NCI-H2196 (cell line): ENCODE measurements at regions not wholly inside any gene's neighbourhood (a gene's known extent, or its start where the extent isn't known, plus 50 kb on each side); places are given as distances from the start of the nearest gene placed in this dataset.

Experiments used
- DNase-seq: peaks from one replicate; lab custom pipeline; 2025; ENCODE audit not compliant: unreplicated experiment; lab: John Stamatoyannopoulos, UW

DNA sequence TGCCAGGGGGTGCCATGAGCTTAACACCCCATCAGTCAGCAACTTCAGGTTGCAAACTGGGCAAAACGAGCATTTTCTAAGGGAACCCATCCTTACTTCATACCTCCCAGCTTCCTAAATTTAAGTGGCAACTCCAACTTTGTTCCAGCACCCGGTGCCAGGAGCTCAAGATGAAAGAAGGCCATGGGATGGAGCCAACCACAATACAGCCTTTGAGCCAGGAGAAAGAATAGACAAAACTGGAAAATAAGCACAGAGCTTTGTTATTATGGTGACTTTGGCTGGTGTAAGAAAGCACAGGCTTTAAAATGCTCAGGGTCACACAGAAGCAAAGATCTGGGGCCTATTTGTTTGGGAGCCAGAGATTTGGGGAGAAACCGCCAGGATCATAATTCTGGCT is 388.7 kb upstream of the MGMT start:
- no peak for DNase-seq

DNA sequence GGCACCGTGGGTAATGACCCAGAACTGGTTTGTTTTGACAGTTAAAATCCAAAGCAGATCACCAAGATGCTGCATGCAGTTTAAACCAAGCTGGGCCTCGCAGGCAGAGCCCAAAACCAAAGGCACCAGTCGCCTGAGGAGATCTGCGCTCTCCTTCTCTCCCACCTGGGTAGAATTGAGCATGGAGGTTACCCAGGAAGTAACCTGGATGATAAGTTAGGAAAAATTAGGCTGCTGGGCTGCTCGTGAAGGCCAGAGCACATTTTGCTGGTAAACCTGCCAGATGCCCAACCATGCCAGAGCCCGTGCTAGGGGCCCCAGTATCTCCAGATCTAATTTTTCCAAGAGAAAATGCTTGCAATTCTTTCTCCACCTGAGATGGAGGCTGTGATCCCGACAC is 388.3 kb upstream of the MGMT start:
- no peak for DNase-seq

DNA sequence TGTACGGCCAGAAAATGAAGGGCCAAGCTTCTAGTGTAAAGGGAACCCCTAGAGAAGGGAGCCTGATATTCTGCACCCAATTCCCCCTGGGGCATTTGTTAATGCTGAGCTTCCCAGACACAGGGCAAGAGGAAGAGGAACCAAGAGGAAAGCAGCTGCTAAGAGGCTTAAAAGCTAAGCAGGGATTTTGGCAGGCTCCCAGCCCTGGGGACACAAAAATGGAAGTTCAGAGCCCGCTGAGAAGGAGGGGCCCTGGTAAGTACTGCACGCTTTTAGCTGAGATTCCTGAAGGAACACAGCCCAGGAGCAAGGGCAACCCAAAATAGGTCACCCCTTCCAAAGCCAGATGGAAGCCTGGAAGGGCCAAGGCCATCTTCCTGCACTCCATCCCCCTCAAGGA is 387.3 kb upstream of the MGMT start:
- DNase-seq = no peak

DNA sequence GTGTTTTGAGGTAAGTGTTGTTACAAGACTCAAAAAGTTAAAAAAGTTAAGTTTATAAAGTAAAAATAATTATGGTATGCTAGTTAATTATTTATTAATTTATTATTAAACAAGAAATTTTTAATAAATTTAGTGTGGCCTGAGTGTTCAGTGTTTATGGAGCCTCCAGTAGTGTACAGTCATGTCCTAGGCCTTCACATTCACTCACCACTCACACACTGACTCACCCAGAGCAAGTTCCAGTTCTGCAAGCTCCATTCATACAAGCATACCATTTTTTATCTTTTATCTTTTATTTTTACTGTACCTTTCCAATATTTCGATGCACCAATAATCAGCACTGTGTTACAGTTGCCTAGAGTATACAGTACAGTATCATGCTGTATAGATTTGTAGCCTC is 381.2 kb upstream of the MGMT start:
- no peak for DNase-seq

DNA sequence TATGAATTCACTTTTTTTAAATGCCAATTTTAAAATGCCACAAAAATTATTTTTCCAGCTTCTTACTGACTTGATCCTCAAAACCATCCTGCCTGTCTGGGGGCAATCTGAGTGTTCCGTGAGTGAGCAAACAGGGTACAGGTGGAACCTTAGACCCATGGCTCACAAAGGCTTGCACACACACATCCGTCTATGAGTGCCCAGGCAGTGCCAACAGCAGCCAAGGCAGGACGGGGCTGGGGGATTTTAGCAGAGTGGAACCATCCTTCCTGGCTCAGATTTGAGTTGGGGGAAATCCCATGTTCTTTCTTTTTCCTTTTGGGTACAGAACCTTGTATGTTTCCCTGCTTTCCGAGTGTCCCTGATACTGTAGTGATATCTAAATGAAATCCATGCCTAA is 377.7 kb upstream of the MGMT start:
- no peak for DNase-seq

DNA sequence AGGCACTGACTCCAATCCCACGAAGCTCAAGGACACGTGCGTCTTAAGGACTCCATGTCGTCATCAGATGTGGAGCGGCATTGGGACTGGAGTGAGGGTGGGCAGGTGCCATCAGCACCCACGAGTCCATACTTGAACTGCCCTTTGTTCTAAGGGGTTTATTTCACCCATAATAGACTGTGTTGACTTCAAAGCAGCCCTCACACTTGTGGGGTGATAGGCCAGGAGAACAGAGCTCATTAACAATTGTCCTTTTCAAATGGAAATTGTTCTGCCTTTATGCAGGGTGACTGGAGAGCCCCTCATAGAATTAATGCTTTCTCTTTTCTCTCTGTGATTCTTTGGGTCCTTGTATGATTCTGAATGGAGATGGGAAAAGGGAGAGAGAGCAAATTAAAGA is 376.9 kb upstream of the MGMT start:
- DNase-seq = no peak

DNA sequence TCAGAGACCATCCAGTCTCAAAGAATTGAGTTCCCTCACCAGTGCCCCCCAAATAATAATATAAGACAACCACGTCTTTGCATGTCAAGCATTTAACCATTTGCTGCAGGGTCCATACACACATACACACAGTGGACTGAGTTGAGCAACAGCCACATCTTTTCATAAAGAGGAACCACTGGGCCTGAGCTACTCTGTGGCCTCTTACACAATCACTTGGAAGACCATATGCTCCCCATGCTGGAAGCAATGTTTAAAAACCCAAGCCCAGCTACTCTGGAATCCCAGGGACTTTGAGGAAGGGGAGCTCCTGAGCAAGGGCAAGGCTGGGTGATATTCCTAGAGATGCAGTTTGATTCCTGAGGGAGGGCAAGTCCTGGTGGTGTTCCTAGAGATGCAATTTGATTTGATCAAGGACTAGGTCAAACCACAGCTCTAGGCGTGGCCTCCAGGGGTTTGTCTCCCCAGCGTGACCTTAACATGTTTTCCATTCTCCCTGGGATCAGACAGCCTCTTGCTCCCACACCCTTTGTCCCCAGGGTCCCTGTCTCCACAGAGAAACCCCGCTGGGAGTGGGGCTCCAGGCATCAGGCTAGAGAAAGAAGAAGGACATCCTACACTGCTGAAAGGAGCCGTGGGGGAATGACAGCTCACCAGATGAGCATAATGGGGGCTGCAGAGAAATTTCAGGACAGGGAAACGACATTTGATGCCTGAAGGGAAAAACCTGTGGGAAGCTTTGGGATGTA is 376.2 kb upstream of the MGMT start:
- DNase-seq = no peak

DNA sequence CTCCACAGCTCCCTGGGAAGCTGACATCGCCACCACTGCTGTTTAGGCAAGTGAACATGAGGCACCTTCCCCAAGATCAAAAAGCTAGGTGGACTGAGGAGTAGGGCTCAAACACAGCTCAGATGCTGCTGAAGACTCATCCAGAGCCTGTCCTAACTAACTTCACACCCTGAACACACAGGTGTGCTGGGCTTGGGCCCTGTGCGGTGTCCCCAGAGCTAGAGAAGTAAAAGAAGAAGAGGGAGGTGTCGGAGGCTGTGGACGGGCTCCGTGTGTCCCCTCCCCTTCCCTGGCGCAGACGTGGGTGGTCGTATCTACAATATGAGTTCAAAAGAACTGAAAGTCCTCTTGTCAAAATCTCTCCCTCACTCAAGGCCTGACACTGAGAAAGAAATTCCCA is 373.4 kb upstream of the MGMT start:
- DNase-seq = no peak

DNA sequence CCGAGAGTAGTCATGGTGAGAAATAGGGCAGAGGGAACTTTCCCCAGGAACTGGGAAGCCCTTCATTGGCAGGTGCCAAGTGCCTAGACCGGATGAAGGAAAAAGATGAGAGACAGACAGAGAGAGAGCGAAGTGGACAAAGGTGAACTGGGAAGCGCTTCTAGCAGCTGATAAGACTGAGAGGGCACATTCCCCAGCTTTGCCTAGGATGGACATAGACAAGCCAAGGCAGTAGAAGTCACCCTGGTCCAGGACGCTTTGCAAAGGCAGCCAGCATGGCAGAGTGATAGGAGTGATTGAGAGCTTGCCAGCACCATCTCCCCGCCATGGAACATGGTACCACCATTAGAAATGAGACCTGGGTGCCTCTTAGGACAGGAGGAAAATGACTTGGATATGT is 372.8 kb upstream of the MGMT start:
- DNase-seq = no peak

DNA sequence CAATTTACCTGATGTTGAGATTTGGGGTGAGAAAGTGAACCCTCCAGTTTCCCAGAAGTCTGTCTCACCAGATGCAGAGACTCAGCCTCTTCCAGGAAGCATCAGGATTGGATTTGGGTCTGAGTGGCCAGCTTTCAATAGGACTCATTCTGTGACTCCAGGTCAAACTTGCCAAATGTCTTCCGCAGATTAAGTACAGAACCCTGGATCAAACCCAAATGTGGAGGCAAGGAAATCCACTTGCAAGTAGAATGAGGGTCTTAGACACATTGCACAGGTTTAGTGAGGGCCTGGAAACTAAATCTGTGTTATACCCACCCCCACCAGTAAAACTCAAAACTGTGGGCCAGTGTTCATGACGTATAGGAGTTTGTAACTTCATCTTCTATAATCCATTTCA is 372.2 kb upstream of the MGMT start:
- no peak for DNase-seq

DNA sequence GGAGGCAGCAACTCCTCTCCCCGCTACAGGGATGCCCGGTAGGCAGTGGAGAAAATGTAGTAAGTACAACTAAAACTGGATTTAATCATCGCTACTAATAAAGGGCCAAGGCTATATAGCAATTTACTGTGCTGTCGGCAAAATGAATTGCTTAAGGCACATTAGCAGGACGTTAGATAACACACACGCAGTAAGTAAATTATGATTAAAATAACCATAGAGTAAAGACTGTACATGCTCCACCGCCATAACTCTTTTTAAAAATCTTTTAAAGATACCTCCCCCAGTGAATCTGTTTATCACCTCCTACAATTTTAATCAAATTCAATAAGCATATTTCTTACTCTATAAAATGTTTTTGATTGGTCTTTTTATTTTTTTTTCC is 371.4 kb upstream of the MGMT start:
- DNase-seq = no peak

DNA sequence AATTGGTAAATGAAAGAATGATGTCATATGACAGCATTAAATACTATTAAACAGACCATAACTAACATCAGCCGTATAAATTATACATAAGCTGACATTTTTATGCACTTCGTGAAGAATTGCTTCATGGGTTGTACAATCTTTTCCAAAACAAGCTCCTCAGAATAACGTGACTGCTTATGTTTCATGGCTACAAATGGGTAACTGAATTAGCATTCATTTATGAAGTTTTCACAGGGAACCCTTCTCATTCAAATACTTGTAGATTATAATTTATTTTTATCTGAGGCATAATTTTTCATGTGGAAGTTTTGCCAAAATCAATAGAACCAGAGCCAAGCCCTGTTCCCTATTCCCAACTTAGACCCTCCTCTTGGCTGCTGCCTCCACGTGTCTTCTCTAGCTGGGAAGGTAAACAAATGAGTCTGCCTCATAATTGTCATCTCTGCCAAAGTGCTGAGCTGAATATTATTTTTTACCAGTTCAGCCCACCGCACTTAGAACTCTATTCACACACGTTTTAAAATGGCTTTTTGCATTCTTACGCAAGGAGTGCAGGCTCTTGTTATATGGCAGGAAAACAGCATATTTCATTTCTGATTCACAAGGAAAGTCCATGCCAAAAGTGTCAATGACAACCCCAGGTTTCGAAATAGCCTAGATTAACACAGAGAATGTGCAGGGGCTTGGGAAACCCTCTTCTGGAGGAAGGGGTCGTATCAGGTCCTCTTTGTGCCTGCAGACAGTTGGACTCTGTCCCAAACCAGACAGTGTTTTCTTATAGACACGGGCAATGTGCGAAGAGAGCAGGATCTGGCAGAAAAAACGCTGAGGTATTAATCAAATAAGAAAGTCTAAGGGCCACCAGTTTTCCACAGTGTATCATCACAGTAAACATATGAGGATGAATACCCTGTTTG is 370.7 kb upstream of the MGMT start:
- DNase-seq = no peak

DNA sequence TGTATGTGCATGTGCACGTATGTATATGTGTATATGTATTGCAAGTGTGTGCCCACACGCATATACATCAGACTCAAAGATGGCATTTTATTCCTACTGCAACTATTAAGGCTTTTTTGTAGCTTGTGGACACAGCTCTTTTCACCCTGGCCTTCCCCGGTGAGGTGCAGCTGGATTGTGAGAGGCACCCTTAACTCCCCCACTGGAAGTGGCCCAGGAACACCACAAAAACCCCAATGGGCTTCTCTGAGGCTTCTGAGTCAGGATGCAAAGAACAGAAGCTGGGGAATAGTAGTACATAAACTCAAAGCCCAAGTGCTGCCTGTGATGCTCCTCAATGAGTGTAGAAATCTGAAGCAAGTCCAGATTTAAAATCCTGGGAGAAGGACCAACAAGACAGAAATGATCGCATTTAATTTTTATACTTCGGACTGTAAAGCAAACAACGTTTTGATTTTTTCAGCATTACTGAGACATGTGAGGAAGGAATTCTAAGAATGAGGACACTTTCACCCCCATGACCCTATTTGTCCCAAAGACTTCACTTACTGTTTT is 369.2 kb upstream of the MGMT start:
- no peak for DNase-seq

DNA sequence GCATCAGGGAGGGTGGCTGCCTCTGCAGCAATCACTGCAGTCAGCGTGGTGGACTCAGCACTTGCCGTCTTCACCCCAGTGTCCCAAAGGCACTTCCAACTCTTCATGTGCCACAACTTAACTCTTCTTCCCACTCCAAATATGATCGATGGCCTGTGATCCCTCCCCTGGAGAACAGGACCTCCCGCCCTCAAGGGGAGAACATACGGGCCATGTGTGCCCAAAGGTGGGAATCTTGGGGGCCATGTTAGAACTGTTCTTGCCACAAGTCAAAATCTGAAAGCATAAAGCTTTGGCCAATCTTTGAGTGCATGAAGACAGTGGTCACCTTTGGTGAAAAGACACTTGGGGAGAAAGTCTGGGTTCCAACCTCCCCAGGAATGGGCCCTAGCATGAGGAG is 368.5 kb upstream of the MGMT start:
- no peak for DNase-seq

DNA sequence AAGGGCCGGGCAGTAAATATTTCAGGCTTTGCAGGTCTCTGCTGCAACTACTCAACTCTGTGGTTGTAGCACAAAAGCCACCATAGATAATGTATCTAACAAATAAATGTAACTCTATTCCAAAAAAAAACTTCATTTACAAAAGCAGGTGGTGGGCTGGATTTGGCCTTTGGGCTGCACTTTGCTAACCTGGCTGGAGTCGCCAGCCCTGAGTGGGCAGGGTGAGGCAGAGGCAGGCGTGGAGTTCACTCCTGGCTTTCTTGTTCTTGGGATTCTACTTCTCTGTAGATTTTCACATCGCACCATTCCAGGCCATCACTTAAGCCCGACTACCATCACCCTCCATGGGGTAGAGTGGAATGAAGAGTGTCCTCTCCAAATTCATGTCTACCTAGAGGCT is 367.6 kb upstream of the MGMT start:
- DNase-seq = no peak

DNA sequence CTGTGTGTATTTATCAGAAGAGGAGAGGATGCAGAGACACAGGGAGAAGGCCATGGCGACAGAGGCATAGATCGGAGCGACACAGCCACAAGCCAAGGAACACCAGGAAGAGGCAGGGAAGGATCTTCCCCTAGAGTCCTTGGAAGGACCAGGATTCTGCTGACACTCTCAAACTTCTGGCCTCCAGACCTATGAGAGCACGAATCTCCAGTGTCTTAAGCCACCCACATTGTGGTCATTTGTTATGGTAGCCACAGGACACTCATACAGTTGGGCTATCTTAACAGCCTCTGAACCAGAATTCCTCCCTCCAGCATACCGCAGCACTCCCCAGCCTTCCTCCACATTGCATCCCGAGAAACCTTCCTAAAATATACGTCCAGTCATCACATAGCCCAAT is 367.0 kb upstream of the MGMT start:
- DNase-seq = no peak

DNA sequence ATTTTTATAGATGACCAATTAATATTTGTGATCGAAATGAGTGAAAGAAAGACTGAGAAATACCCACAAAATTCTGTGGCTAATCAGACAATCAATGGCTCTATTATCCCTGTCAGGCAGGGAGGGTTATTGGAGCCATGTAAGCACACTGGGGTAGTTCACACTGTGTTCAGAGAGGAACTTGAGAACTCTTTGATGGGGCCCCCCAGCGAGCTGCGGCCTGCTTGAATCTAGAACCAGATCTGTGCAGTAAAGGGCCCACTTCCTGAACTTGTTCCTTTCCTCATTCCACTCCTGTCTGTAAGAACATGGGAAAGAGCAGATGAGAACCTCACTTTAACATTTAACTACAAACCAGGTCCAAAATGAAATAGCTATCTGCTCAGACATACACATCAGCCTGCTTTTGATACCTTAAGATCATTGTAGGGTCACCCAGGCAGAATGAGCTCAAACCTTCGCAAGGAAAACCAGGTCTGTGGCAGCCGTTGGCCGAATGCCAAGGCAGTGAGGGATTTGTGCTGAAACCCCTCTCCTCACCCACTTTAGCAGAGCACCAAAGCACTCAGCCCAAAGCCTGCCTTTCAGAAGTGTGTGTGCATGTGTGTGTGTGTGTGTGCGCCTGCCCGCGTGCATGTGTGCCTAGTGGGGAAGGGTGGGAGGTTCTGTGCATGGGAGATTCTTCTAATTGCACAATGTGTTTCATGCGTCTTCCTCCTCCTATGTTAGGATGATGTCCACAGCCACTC is 365.6 kb upstream of the MGMT start:
- DNase-seq = no peak

DNA sequence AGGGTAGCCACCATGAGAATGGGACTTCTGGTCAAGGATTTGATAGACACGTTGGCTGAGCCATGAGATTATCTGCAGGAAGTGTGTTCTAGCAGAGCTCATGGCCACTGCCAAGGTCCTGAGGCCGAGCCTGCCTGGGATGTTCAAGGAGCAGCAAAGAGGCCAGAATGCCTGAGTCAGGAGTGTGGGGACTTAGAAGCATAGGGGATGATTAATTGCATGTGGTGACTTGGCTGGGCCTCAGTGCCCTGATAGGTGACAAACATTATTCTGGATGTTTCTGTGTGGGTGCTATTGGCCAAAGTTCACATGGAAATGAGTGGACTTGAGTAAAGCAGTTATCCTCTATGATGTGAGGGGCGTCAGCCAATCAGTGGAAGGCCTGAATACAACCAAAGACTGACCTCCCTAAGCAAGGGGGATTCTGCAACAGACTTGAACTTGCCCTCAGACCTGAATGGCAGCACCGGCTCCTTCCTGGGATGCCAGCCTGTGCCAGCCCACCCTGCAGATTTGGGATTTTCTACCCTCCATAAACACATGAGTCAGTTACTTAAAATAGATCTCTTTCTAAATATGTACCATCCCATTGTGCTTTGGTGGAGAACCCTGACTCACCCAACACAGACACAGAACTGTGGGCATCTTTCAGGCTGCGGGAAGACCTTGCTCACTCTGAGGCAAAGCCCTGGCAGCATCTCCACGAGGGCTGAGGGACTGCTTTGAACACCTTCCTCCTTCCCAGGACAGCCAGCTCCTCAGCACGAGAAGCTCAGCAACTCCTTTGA is 363.9 kb upstream of the MGMT start:
- no peak for DNase-seq

DNA sequence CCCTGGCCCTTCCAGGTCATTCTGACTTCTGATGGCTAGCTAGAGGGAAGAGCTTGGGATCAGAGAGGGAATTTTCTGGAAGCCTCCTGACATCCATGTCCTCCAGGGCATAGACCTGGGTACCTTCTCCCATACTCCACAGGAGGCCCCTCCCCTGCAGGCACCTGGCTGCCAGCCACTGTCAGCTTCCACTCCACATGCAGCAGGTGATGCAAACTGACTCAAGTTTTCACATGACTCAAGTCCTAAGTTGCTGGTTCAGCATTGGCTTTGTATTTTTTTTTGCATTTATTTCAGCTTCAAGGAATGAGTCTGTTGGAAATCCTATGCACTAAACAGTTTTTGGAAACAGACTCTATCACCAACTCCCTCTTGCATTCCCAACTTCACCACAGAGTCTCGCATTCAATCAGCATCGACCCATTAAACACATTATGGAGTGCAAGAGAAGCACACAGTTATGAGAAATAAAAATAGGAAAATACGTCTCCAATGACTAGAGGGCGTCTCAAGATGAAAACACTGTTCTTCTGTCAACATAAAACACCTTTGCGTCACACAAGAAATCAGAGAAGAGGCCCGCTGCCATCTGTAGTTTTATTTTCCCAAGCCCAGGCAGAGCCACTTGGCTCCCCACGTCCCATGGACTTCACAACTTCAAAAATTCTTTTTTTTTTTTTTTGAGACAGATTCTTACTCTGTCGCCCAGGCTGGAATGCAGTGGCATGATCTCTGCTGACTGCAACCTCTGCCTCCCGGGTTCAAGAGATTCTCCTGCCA is 362.6 kb upstream of the MGMT start:
- no peak for DNase-seq

DNA sequence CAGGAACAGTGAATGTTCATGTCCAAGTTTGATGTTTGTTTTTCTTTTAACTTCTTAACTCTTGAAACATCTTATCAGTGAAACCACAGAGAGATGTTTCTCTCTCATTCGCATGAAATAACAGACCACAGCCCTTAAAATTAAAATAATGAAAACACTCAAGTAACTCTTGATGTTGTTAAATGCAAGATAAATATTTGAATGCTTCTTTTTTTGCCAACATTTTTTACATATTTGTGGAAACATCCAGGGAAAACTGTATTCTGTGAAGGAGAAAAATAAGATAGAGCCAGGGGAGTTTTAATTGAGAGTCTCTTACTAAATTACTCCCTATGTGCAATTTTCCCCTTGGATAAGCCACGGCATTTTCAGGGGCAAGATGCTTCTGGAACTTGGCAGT is 361.8 kb upstream of the MGMT start:
- no peak for DNase-seq
